HepG2 (cell line): ENCODE measurements at regions not wholly inside any gene's neighbourhood (a gene's known extent, or its start where the extent isn't known, plus 50 kb on each side); places are given as distances from the start of the nearest gene placed in this dataset.

Experiments
- ATAC-seq: fragments of 200-7000 bp; cut with Tn5 transposase; 3 replicates; pipeline ENCODE4 v1.9.1; 2020; ENCODE audit warnings: mild to moderate bottlenecking, moderate library complexity
- BruUV-seq: library from RNA; stranded (reverse); fragments of 400-500 nt; replicated peaks from 2 replicates; lab custom pipeline; 2021; lab: Mats Ljungman, UMichigan
- CTCF ChIA-PET: fragments of 300-600 bp; formaldehyde crosslinking; extraction: SDS; loops from one replicate; lab custom pipeline; 2021; ENCODE audit warnings: low total read pairs, inconsistent platforms, low intra/inter-chr PET ratio; lab: Yijun Ruan, JAX
- POLR2A ChIA-PET: fragments of 350-600 bp; sonication (Branson Sonifier 250); formaldehyde crosslinking; loops from one replicate; lab custom pipeline; 2020; ENCODE audit warnings: antibody characterized with exemption, inconsistent platforms; lab: Yijun Ruan, JAX
- DNase-seq: peaks from one replicate; pipeline ENCODE4 v3.0.0-alpha.2; 2015; ENCODE audit warnings: low spot score
- FAIRE-seq: peaks from 3 replicates; lab custom pipeline; 2011; peaks lifted over from hg19 to GRCh38; lab: Jason Lieb, UNC
- H2AFZ ChIP-seq: one replicate; pipeline ENCODE4 v1.6.1; 2011; ENCODE audit warnings: low read length, inconsistent platforms
- H3K27ac ChIP-seq: fragments of 300-600 bp; 3 replicates; pipeline ENCODE4 v1.8.0; 2011; ENCODE audit warnings: mixed run types, mild to moderate bottlenecking, mixed read lengths, low read length, inconsistent platforms; ENCODE audit not compliant: insufficient read depth; ENCODE audit errors: extremely low read length
- H3K27me3 ChIP-seq, 2 experiments: fragments of 200-600 bp in 1 of 2; 2 replicates in 1 of 2; 3 replicates in 1 of 2; pipeline versions ENCODE4 v1.6.0 to v1.8.0; 2011; ENCODE audit warnings: low read length in 2 of 2, mild to moderate bottlenecking in 2 of 2, moderate library complexity in 2 of 2, inconsistent platforms in 1 of 2; ENCODE audit not compliant: insufficient read depth in 2 of 2, control insufficient read depth in 1 of 2
- H3K36me3 ChIP-seq, 2 experiments: fragments of 200-600 bp in 1 of 2; replicated peaks in 1 of 2; 2 replicates in 1 of 2; 3 replicates in 1 of 2; pipeline versions ENCODE4 v1.5.1 to v1.8.0; 2011; ENCODE audit warnings: low read length in 2 of 2, inconsistent platforms in 1 of 2; ENCODE audit not compliant: insufficient read depth in 2 of 2, control insufficient read depth in 1 of 2
- H3K4me1 ChIP-seq: 2 replicates; pipeline ENCODE4 v1.5.1; 2012; ENCODE audit warnings: low read length, inconsistent platforms; ENCODE audit not compliant: insufficient read depth
- H3K4me2 ChIP-seq: 2 replicates; pipeline ENCODE4 v1.6.0; 2011; ENCODE audit warnings: low read depth, low read length, inconsistent platforms
- H3K4me3 ChIP-seq, 3 experiments: fragments of 200-600 bp in 1 of 3; sonication (generic), shearing (Covaris generic) in 1 of 3; replicated peaks in 1 of 3; 2 replicates each; pipeline ENCODE4 v1.5.1; 2011 to 2016; ENCODE audit warnings: low read length in 3 of 3, inconsistent platforms in 2 of 3, low read depth in 2 of 3, mild to moderate bottlenecking in 2 of 3, control low read depth in 1 of 3, mixed read lengths in 1 of 3; ENCODE audit not compliant: insufficient read depth in 1 of 3
- H3K79me2 ChIP-seq: one replicate; pipeline ENCODE4 v1.6.1; 2011; ENCODE audit warnings: low read length, inconsistent platforms; ENCODE audit not compliant: insufficient read depth
- H3K9ac ChIP-seq: 2 replicates; pipeline ENCODE4 v1.6.0; 2011; ENCODE audit warnings: mild to moderate bottlenecking, low read depth, low read length, inconsistent platforms; ENCODE audit not compliant: insufficient read depth
- H3K9me3 ChIP-seq: 2 replicates; pipeline ENCODE4 v1.5.1; 2012; ENCODE audit warnings: mild to moderate bottlenecking, low read length
- H4K20me1 ChIP-seq: 2 replicates; pipeline ENCODE4 v1.6.0; 2011; ENCODE audit warnings: inconsistent platforms, mild to moderate bottlenecking, low read length, moderate library complexity; ENCODE audit not compliant: insufficient read depth
- ARHGAP35 ChIP-seq: sonication (generic); formaldehyde crosslinking; IDR thresholded peaks from 2 replicates; pipeline ENCODE4 v1.9.0; 2022; ENCODE audit warnings: mild to moderate bottlenecking, inconsistent platforms, moderate library complexity, missing genetic modification reagents, borderline replicate concordance
- CCDC6 ChIP-seq: sonication (generic); formaldehyde crosslinking; IDR thresholded peaks from 2 replicates; pipeline ENCODE4 v1.8.1; 2022; ENCODE audit warnings: mild to moderate bottlenecking, missing genetic modification reagents, moderate library complexity
- EZH2 ChIP-seq: conservative IDR thresholded peaks from 2 replicates; pipeline ENCODE4 v1.6.1; 2012; ENCODE audit warnings: mild to moderate bottlenecking, low read depth, low read length, moderate library complexity
- KDM6A ChIP-seq: IDR thresholded peaks from 2 replicates; pipeline ENCODE4 v1.6.1; 2016; ENCODE audit warnings: low read depth
- KMT2B ChIP-seq: IDR thresholded peaks from 2 replicates; pipeline ENCODE4 v1.6.1; 2016; ENCODE audit warnings: missing genetic modification reagents, missing compliant biosample characterization
- RARG ChIP-seq: sonication (generic); formaldehyde crosslinking; IDR thresholded peaks from 2 replicates; pipeline ENCODE4 v1.4.0; 2020; ENCODE audit warnings: low read depth, mild to moderate bottlenecking, missing genetic modification reagents
- SYNCRIP ChIP-seq: fragments of 200-400 bp; formaldehyde crosslinking; IDR thresholded peaks from 2 replicates; pipeline ENCODE4 v1.6.1; 2018; ENCODE audit warnings: mild to moderate bottlenecking, low read depth, low read length; ENCODE audit not compliant: insufficient read depth
- TBX2 ChIP-seq: sonication (generic); formaldehyde crosslinking; IDR thresholded peaks from 2 replicates; pipeline ENCODE4 v1.5.0; 2020; ENCODE audit warnings: missing genetic modification reagents, mild to moderate bottlenecking, borderline replicate concordance
- ZMAT3 ChIP-seq: sonication (generic); formaldehyde crosslinking; conservative IDR thresholded peaks from 2 replicates; pipeline ENCODE4 v1.7.0; 2021; ENCODE audit warnings: missing genetic modification reagents
- ZNF12 ChIP-seq: sonication (generic); formaldehyde crosslinking; IDR thresholded peaks from 2 replicates; pipeline ENCODE4 v1.5.0; 2020; ENCODE audit warnings: missing genetic modification reagents
- ZNF205 ChIP-seq: IDR thresholded peaks from 2 replicates; pipeline ENCODE4 v1.6.1; 2018; ENCODE audit warnings: missing biosample characterization, missing genetic modification reagents
- ZNF30 ChIP-seq: sonication (generic); formaldehyde crosslinking; IDR thresholded peaks from 2 replicates; pipeline ENCODE4 v1.5.0; 2020; ENCODE audit warnings: mild to moderate bottlenecking, missing genetic modification reagents
- ZNF484 ChIP-seq: sonication (generic); formaldehyde crosslinking; IDR thresholded peaks from 2 replicates; pipeline ENCODE4 v1.5.1; 2020; ENCODE audit warnings: mild to moderate bottlenecking, low read depth, missing genetic modification reagents, borderline replicate concordance
- ZNF772 ChIP-seq: sonication (generic); formaldehyde crosslinking; IDR thresholded peaks from 2 replicates; pipeline ENCODE4 v1.5.0; 2020; ENCODE audit warnings: mild to moderate bottlenecking, missing genetic modification reagents
- WGBS: methylation state at CpG from one replicate; pipeline ENCODE4 v1.1.6; 2017; ENCODE audit warnings: low lambda C conversion rate; 5-methylcytosine and 5-hydroxymethylcytosine counted together
- in situ Hi-C: cut with HindIII; loops from 2 replicates; pipeline ENCODE4 v1.10.0; 2017; ENCODE audit warnings: low pct_unique_long_range_greater_than_20kb; ENCODE audit not compliant: extremely low pct_ligation_motif_present
- intact Hi-C: fragments of 100-400 bp; cut with micrococcal nuclease; formaldehyde crosslinking; loops from one replicate; pipeline ENCODE4 v1.10.0; 2022; ENCODE audit not compliant: unreplicated experiment
- TF ChIP-seq, protein P1 (sequence below): sonication (generic); formaldehyde crosslinking; IDR thresholded peaks from 2 replicates; pipeline ENCODE4 v1.5.0; 2020; ENCODE audit warnings: mild to moderate bottlenecking, low read depth, missing genetic modification reagents, borderline replicate concordance
- TF ChIP-seq, protein P2 (sequence below): sonication (generic); formaldehyde crosslinking; IDR thresholded peaks from 2 replicates; pipeline ENCODE4 v1.4.0; 2020; ENCODE audit warnings: mild to moderate bottlenecking, low read depth, missing genetic modification reagents

DNA sequence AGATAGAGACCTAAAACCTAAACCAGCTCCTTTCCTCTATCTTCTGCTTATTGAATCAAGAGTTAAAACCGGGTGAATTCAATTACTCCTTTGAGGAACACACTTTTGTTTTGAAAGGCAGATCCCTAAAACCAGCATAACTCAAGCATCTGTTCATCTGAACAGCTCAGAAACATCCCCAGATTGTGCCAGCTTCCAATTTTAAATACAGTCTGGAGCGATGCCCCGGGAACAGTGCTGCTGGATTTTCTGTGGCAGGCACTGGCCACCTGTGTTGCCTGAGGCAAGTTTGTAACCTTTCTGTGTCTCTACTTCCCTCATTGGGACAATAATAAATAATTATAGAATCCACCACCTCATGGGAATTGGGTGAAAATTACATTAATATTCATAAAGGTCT lies 281.4 kb upstream of the NFE2L3 start:
- Histone ChIP-seq H3K36me3 (no peaks in the 10 kb centered on the region), H3K9me3 (no peaks in the 10 kb centered on the region), H3K27ac (no peak overlapping the region), H3K4me2 (no peak overlapping the region), H2AFZ (no peak overlapping the region), H3K4me1 (no peaks in the 10 kb centered on the region), H3K27me3 (peaks cover 1 to 4% of the 10 kb centered on the region in 2 experiments; a peak in 2 of 5 replicates), H3K79me2 (no peaks in the 10 kb centered on the region), H4K20me1 (no peaks in the 10 kb centered on the region), H3K4me3 (no peak overlapping the region), H3K9ac (no peak overlapping the region)
- BruUV-seq: no TSS peak
- POLR2A ChIA-PET: no interaction called here
- CTCF ChIA-PET: no interaction called here
- TF ChIP-seq ZNF12 (CRISPR knock-in tag) (no peak), ZNF30 (CRISPR knock-in tag) (no peak), KDM6A (CRISPR knock-in tag) (no peak), ZNF484 (CRISPR knock-in tag) (no peak), TBX2 (no peak), EZH2 (no peak), RARG (no peak), SYNCRIP (no peak), ZMAT3 (no peak), ARHGAP35 (CRISPR knock-in tag) (no peak), ZNF772 (CRISPR knock-in tag) (no peak), ZNF205 (CRISPR knock-in tag) (no peak), CCDC6 (no peak), KMT2B (CRISPR knock-in tag) (no peak)
- TF ChIP-seq, protein P1, sequence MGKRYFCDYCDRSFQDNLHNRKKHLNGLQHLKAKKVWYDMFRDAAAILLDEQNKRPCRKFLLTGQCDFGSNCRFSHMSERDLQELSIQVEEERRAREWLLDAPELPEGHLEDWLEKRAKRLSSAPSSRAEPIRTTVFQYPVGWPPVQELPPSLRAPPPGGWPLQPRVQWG: no peak
- TF ChIP-seq, protein P2, sequence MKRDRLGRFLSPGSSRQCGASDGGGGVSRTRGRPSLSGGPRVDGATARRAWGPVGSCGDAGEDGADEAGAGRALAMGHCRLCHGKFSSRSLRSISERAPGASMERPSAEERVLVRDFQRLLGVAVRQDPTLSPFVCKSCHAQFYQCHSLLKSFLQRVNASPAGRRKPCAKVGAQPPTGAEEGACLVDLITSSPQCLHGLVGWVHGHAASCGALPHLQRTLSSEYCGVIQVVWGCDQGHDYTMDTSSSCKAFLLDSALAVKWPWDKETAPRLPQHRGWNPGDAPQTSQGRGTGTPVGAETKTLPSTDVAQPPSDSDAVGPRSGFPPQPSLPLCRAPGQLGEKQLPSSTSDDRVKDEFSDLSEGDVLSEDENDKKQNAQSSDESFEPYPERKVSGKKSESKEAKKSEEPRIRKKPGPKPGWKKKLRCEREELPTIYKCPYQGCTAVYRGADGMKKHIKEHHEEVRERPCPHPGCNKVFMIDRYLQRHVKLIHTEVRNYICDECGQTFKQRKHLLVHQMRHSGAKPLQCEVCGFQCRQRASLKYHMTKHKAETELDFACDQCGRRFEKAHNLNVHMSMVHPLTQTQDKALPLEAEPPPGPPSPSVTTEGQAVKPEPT (CRISPR knock-in tag): no peak
- 20% methylated on average over 3 of the region's 3 CpGs for WGBS
- in situ Hi-C loops (no loop called here), intact Hi-C loops (no loop called here)
- ATAC-seq (no peak), FAIRE-seq (no peak), DNase-seq (no peak)
